Hepatocyte (in vitro differentiated cells): ENCODE measurements at regions not wholly inside any gene's neighbourhood (a gene's known extent, or its start where the extent isn't known, plus 50 kb on each side); places are given as distances from the start of the nearest gene placed in this dataset.

Experiments used
- DNase-seq: peaks from one replicate; pipeline ENCODE4 v3.0.0-alpha.2; 2016; ENCODE audit warnings: low spot score
- H2AFZ ChIP-seq: fragments of 200-600 bp; sonication (generic); 2 replicates; pipeline ENCODE4 v1.6.0; 2016; ENCODE audit warnings: antibody characterized with exemption, mild to moderate bottlenecking
- H3K27ac ChIP-seq: fragments of 200-600 bp; sonication (generic); 2 replicates; pipeline ENCODE4 v1.5.1; 2016; ENCODE audit warnings: mild to moderate bottlenecking
- H3K27me3 ChIP-seq: fragments of 200-600 bp; sonication (generic); 2 replicates; pipeline ENCODE4 v1.6.1; 2016
- H3K36me3 ChIP-seq: fragments of 200-600 bp; sonication (generic); replicated peaks from 2 replicates; pipeline ENCODE4 v1.5.1; 2016; ENCODE audit warnings: low read depth; ENCODE audit not compliant: insufficient read depth
- H3K4me1 ChIP-seq: fragments of 200-600 bp; sonication (generic); 2 replicates; pipeline ENCODE4 v1.5.1; 2016; ENCODE audit warnings: mild to moderate bottlenecking, moderate library complexity; ENCODE audit not compliant: insufficient read depth
- H3K4me2 ChIP-seq: fragments of 200-600 bp; sonication (generic); 2 replicates; pipeline ENCODE4 v1.6.0; 2016
- H3K4me3 ChIP-seq: fragments of 200-600 bp; sonication (generic); 2 replicates; pipeline ENCODE4 v1.5.1; 2016; ENCODE audit warnings: mild to moderate bottlenecking
- H3K79me2 ChIP-seq: fragments of 200-600 bp; sonication (generic); 2 replicates; pipeline ENCODE4 v1.6.0; 2017; ENCODE audit warnings: mild to moderate bottlenecking
- H3K9me2 ChIP-seq: fragments of 200-600 bp; sonication (generic); replicated peaks from 2 replicates; pipeline ENCODE4 v1.6.0; 2017; ENCODE audit warnings: mild to moderate bottlenecking; ENCODE audit not compliant: insufficient read depth
- H3K9me3 ChIP-seq: fragments of 200-600 bp; sonication (generic); 2 replicates; pipeline ENCODE4 v1.5.1; 2016; ENCODE audit warnings: low read depth, mild to moderate bottlenecking
- H4K20me1 ChIP-seq: fragments of 200-600 bp; sonication (generic); 2 replicates; pipeline ENCODE4 v1.6.0; 2016; ENCODE audit warnings: mild to moderate bottlenecking; ENCODE audit not compliant: insufficient read depth, poor library complexity, severe bottlenecking
- CTCF ChIP-seq: fragments of 200-600 bp; sonication (generic); IDR thresholded peaks from 2 replicates; pipeline ENCODE4 v1.5.1; 2016; ENCODE audit warnings: antibody characterized with exemption, mild to moderate bottlenecking; ENCODE audit not compliant: poor library complexity
- EZH2 ChIP-seq: fragments of 200-600 bp; sonication (generic); IDR thresholded peaks from 2 replicates; pipeline ENCODE4 v1.6.1; 2016; ENCODE audit warnings: antibody characterized with exemption, mild to moderate bottlenecking, borderline replicate concordance
- EZH2phosphoT487 ChIP-seq: fragments of 200-600 bp; sonication (generic); IDR thresholded peaks from one replicate; pipeline ENCODE4 v1.6.1; 2018; ENCODE audit warnings: antibody characterized with exemption, mild to moderate bottlenecking, low read depth, moderate library complexity; ENCODE audit not compliant: unreplicated experiment, severe bottlenecking
- WGBS: methylation state at CpG from one replicate; pipeline ENCODE4 v1.1.6; 2016; ENCODE audit warnings: low lambda C conversion rate; ENCODE audit errors: missing lambda C conversion rate; 5-methylcytosine and 5-hydroxymethylcytosine counted together

GRCh38 chr17:69761011-69761410 lies 314.0 kb upstream of the KCNJ16 start:
- H3K9me3 ChIP-seq, result no peaks in the 10 kb centered on the region
- TF ChIP-seq EZH2 (no peak), EZH2phosphoT487 (no peak), CTCF (no peak)
- DNase-seq, result no peak
- no peak overlapping the region for H2AFZ ChIP-seq
- no peaks in the 10 kb centered on the region for H3K27me3 ChIP-seq
- H3K4me2 ChIP-seq, result no peak overlapping the region
- H3K36me3 ChIP-seq, result no peaks in the 10 kb centered on the region
- no peaks in the 10 kb centered on the region for H3K79me2 ChIP-seq
- H3K4me1 ChIP-seq, result peaks cover 7% of the 10 kb centered on the region
- no peak overlapping the region for H3K27ac ChIP-seq
- no peaks in the 10 kb centered on the region for H4K20me1 ChIP-seq
- no peak overlapping the region for H3K4me3 ChIP-seq
- H3K9me2 ChIP-seq, result no peaks in the 10 kb centered on the region
- 0% methylated on average over 1 of the region's 1 CpG for WGBS

DNA sequence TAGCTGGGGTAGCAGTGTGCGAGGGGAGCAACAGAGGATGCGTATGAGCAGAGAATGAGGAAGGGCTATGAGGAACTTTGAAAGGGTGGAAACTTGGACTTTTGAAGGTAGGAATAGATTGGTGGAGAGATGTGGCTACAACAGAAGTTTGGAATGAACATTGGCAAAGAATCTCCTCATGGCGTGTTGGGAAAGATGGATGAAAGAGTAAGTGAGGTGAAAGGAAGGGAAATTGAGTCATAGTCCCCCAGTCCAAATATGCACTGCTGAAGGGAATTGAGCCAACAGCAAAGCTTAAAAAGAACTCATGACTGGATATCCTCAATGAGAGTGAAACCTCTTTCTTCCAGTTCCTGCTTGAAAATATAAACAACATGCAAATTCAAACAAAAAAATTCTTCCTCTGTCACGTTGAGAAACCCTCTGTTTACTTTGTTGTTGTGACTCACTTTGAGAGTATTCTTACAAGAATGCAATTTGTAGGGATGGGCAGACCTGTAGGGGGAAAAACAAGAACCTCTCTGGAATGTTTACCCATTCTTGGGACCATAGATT lies 313.2 kb upstream of the KCNJ16 start:
- Histone ChIP-seq H3K9me2 (no peaks in the 10 kb centered on the region), H3K4me3 (no peak overlapping the region), H3K36me3 (no peaks in the 10 kb centered on the region), H3K4me1 (peaks cover 7% of the 10 kb centered on the region), H3K4me2 (peak overlapping the region; percentile 33), H3K27ac (peak overlapping the region; percentile 61), H3K27me3 (no peaks in the 10 kb centered on the region), H2AFZ (no peak overlapping the region), H4K20me1 (no peaks in the 10 kb centered on the region), H3K9me3 (no peaks in the 10 kb centered on the region), H3K79me2 (no peaks in the 10 kb centered on the region)
- TF ChIP-seq EZH2 (no peak), CTCF (no peak), EZH2phosphoT487 (no peak)
- peak; percentile 48 for DNase-seq
- 68% methylated on average over 4 of the region's 4 CpGs for WGBS

DNA sequence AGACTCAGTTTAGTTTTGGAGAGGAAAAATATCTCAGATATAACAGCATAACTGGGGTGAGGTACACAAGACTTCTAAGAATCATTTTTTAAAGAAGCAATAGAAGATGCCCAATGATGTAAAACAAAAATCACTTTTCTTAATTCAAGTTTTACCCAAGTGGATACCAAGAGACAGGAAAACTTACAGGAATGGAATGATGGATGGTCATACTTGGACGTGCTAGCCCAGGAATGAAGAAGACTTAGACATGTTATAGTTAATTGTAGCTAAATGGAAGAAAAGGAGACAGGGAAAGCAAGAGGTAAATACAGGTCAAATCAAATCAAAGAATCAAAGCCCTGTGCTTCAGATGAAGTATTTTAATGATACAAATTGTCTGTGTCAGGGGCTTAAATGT lies 312.7 kb upstream of the KCNJ16 start:
- Histone ChIP-seq H2AFZ (no peak overlapping the region), H3K79me2 (no peaks in the 10 kb centered on the region), H3K4me1 (peaks cover 7% of the 10 kb centered on the region), H3K9me3 (no peaks in the 10 kb centered on the region), H3K36me3 (no peaks in the 10 kb centered on the region), H3K4me2 (peak overlapping the region; percentile 33), H4K20me1 (no peaks in the 10 kb centered on the region), H3K4me3 (no peak overlapping the region), H3K9me2 (no peaks in the 10 kb centered on the region), H3K27me3 (no peaks in the 10 kb centered on the region), H3K27ac (peak overlapping the region; percentile 55)
- no peak for DNase-seq
- TF ChIP-seq CTCF, result no peak
- no peak for TF ChIP-seq EZH2
- TF ChIP-seq EZH2phosphoT487, result no peak
- WGBS, result 54% methylated on average over 1 of the region's 1 CpG

DNA sequence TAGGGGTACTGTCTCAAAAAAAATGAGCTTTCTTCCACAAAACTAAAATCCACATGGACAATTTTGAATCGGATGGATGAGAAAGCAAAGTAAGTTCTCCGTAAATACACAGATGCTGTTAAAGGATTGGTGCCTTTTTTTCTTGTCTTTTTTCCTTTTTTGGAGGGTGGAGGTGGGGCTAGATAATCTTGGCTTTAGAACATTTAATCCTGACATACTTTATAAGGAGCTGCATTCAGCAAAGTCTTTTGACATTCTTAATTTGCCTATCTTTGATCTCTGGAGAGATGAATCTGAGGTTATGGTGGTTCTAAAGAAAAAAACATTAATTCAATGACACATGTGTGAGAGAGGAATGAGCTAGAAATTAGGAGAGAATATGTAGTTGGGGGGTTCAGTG lies 312.3 kb upstream of the KCNJ16 start:
- no peak overlapping the region for H3K4me2 ChIP-seq
- WGBS, result 96% methylated on average over 2 of the region's 2 CpGs
- no peak for DNase-seq
- no peaks in the 10 kb centered on the region for H3K9me3 ChIP-seq
- no peaks in the 10 kb centered on the region for H3K9me2 ChIP-seq
- H3K36me3 ChIP-seq, result no peaks in the 10 kb centered on the region
- H4K20me1 ChIP-seq, result no peaks in the 10 kb centered on the region
- H3K27ac ChIP-seq, result peak overlapping the region; percentile 55
- no peak overlapping the region for H2AFZ ChIP-seq
- no peaks in the 10 kb centered on the region for H3K79me2 ChIP-seq
- H3K4me1 ChIP-seq, result peaks cover 7% of the 10 kb centered on the region
- TF ChIP-seq EZH2 (no peak), CTCF (no peak), EZH2phosphoT487 (no peak)
- H3K27me3 ChIP-seq, result no peaks in the 10 kb centered on the region
- no peak overlapping the region for H3K4me3 ChIP-seq
